Endothelial cell of umbilical vein (primary cell): ENCODE measurements at regions not wholly inside any gene's neighbourhood (a gene's known extent, or its start where the extent isn't known, plus 50 kb on each side); places are given as distances from the start of the nearest gene placed in this dataset.

Experiments used
- BruUV-seq: library from RNA; stranded (reverse); fragments of 400-500 nt; replicated peaks from 2 replicates; lab custom pipeline; 2021; lab: Mats Ljungman, UMichigan
- CTCF ChIA-PET: fragments of 300-600, 350-600 bp; sonication (Branson Sonifier 250); formaldehyde crosslinking; loops from one replicate; lab custom pipeline; 2021; ENCODE audit warnings: antibody characterized with exemption, inconsistent platforms; lab: Charles Lee
- POLR2A ChIA-PET: fragments of 300-600, 350-600 bp; sonication (Branson Sonifier 250); formaldehyde crosslinking; loops from one replicate; lab custom pipeline; 2021; ENCODE audit warnings: antibody characterized with exemption, inconsistent platforms; lab: Charles Lee
- DNase-seq: peaks from one replicate; pipeline ENCODE4 v3.0.0-alpha.2; 2011; ENCODE audit warnings: low read depth, low spot score
- FAIRE-seq: peaks from 2 replicates; lab custom pipeline; 2011; peaks lifted over from hg19 to GRCh38; lab: Jason Lieb, UNC
- H2AFZ ChIP-seq: 2 replicates; pipeline ENCODE4 v1.6.0; 2012; ENCODE audit warnings: low read depth, low read length, control low read depth, inconsistent platforms
- H3K27ac ChIP-seq: 2 replicates; pipeline ENCODE4 v1.5.1; 2011; ENCODE audit warnings: low read depth, mild to moderate bottlenecking, control low read depth, low read length, moderate library complexity; ENCODE audit not compliant: insufficient read depth
- H3K27me3 ChIP-seq, 2 experiments: 2 replicates each; pipeline versions ENCODE4 v1.6.0 to v1.6.1; 2011; ENCODE audit warnings: low read length in 2 of 2, mixed read lengths in 1 of 2; ENCODE audit not compliant: control insufficient read depth in 2 of 2, insufficient read depth in 2 of 2
- H3K36me3 ChIP-seq, 2 experiments: 2 replicates in 1 of 2; 3 replicates in 1 of 2; pipeline ENCODE4 v1.5.1; 2011; ENCODE audit warnings: low read length in 2 of 2, mild to moderate bottlenecking in 1 of 2, moderate library complexity in 1 of 2; ENCODE audit not compliant: control insufficient read depth in 2 of 2, insufficient read depth in 2 of 2; ENCODE audit errors: extremely low read depth in 1 of 2
- H3K4me1 ChIP-seq: 3 replicates; pipeline ENCODE4 v1.5.1; 2011; ENCODE audit warnings: mild to moderate bottlenecking, low read length; ENCODE audit not compliant: control insufficient read depth, insufficient read depth; ENCODE audit errors: extremely low read depth
- H3K4me2 ChIP-seq: 2 replicates; pipeline ENCODE4 v1.6.1; 2011; ENCODE audit warnings: low read length, control low read depth, mixed read lengths; ENCODE audit not compliant: insufficient read depth
- H3K4me3 ChIP-seq, 3 experiments: fragments of 200-600 bp in 1 of 3; sonication (generic), shearing (Covaris generic) in 1 of 3; replicated peaks in 1 of 3; 2 replicates each; pipeline ENCODE4 v1.5.1; 2011 to 2016; ENCODE audit warnings: control low read depth in 3 of 3, low read length in 3 of 3, mild to moderate bottlenecking in 2 of 3, inconsistent platforms in 1 of 3, low read depth in 1 of 3, moderate library complexity in 1 of 3; ENCODE audit not compliant: insufficient read depth in 1 of 3
- H3K79me2 ChIP-seq: 2 replicates; pipeline ENCODE4 v1.6.0; 2012; ENCODE audit warnings: low read length, inconsistent platforms; ENCODE audit not compliant: control insufficient read depth, insufficient read depth
- H3K9ac ChIP-seq: replicated peaks from 2 replicates; pipeline ENCODE3; 2011; ENCODE audit warnings: low read length, control low read depth; ENCODE audit not compliant: insufficient read depth; ENCODE audit errors: extremely low read depth
- H3K9me1 ChIP-seq: replicated peaks from 3 replicates; pipeline ENCODE4 v1.6.0; 2011; ENCODE audit warnings: mild to moderate bottlenecking, low read length; ENCODE audit not compliant: control insufficient read depth, insufficient read depth; ENCODE audit errors: extremely low read depth
- H3K9me3 ChIP-seq: replicated peaks from 2 replicates; pipeline ENCODE4 v1.5.1; 2012; ENCODE audit warnings: low read length, inconsistent platforms; ENCODE audit not compliant: control insufficient read depth, insufficient read depth
- H4K20me1 ChIP-seq: replicated peaks from 2 replicates; pipeline ENCODE3; 2011; ENCODE audit warnings: mild to moderate bottlenecking, low read length; ENCODE audit not compliant: control insufficient read depth, insufficient read depth; ENCODE audit errors: extremely low read depth
- EZH2 ChIP-seq: IDR thresholded peaks from 2 replicates; pipeline ENCODE4 v1.6.1; 2012; ENCODE audit warnings: borderline replicate concordance, low read depth, mild to moderate bottlenecking, moderate library complexity, low read length, inconsistent platforms; ENCODE audit not compliant: severe bottlenecking
- FOS ChIP-seq: IDR thresholded peaks from 2 replicates; pipeline ENCODE4 v1.6.1; 2011; ENCODE audit warnings: mild to moderate bottlenecking, low read length, moderate library complexity, borderline replicate concordance; ENCODE audit not compliant: insufficient read depth
- GATA2 ChIP-seq: IDR thresholded peaks from 2 replicates; pipeline ENCODE4 v1.7.0; 2011; ENCODE audit warnings: low read depth, mild to moderate bottlenecking, moderate library complexity, mixed read lengths, low read length; ENCODE audit not compliant: insufficient read length, insufficient read depth
- JUN ChIP-seq: IDR thresholded peaks from 2 replicates; pipeline ENCODE4 v1.6.1; 2011; ENCODE audit warnings: borderline replicate concordance, low read depth; ENCODE audit not compliant: insufficient read length, insufficient read depth
- MAX ChIP-seq: IDR thresholded peaks from 2 replicates; pipeline ENCODE4 v1.6.1; 2011; ENCODE audit not compliant: insufficient read depth, insufficient read length
- MYC ChIP-seq: IDR thresholded peaks from one replicate; pipeline ENCODE4 v1.6.1; 2011; ENCODE audit warnings: mild to moderate bottlenecking, low read depth, low read length
- POLR2A ChIP-seq: IDR thresholded peaks from 2 replicates; pipeline ENCODE4 v1.6.1; 2012; ENCODE audit warnings: low read depth, mild to moderate bottlenecking, control low read depth, low read length
- POLR2AphosphoS5 ChIP-seq: IDR thresholded peaks from 2 replicates; pipeline ENCODE4 v1.6.1; 2012; ENCODE audit warnings: low read depth, mild to moderate bottlenecking, control low read depth, low read length, moderate library complexity; ENCODE audit not compliant: insufficient read depth
- dilution Hi-C: fragments of 300-500 bp; cut with MboI; formaldehyde crosslinking; loops from one replicate; pipeline ENCODE4 v1.15.0; 2019; ENCODE audit warnings: low sequenced_read_pairs; ENCODE audit not compliant: extremely low pct_ligation_motif_present
- intact Hi-C: fragments of 100-400 bp; cut with micrococcal nuclease; formaldehyde crosslinking; loops from one replicate; pipeline ENCODE4 v1.10.0; 2022
- TF ChIP-seq, protein P1 (sequence below), 2 donors: IDR thresholded peaks; 1 replicate in 1 of 2; 2 replicates in 1 of 2; pipeline ENCODE4 v1.5.1; 2011; ENCODE audit warnings: low read length in 2 of 2, mild to moderate bottlenecking in 2 of 2, moderate library complexity in 2 of 2, control low read depth in 1 of 2, inconsistent platforms in 1 of 2, low read depth in 1 of 2; ENCODE audit not compliant: insufficient read depth in 1 of 2; ENCODE audit errors: extremely low read depth in 1 of 2

GRCh38 chr12:41930866-41931437, 213.7 kb downstream of the GXYLT1 start:
- Histone ChIP-seq H3K79me2 (no peaks in the 10 kb centered on the region), H3K36me3 (no peaks in the 10 kb centered on the region), H3K9me1 (no peaks in the 10 kb centered on the region), H3K27me3 (no peaks in the 10 kb centered on the region), H2AFZ (peak overlapping the region; percentile 79), H3K27ac (no peak overlapping the region), H3K9me3 (no peaks in the 10 kb centered on the region), H3K9ac (no peak overlapping the region), H4K20me1 (no peaks in the 10 kb centered on the region), H3K4me1 (peaks cover 13% of the 10 kb centered on the region), H3K4me3 (peak overlapping the region in 2 of 3 experiments; percentile 9 to 67), H3K4me2 (peak overlapping the region; percentile 88)
- ChIA-PET CTCF (interaction anchor here (0.8 to 1.2 kb wide), 5 partner anchors 14 to 93 kb away, joined by 3 to 10 read pairs (median 4); no protein-coding TSS in a partner anchor), POLR2A (no interaction called here)
- FAIRE-seq (no peak), DNase-seq (peak; percentile 40)
- intact Hi-C loops (loop anchor here (10.0 kb wide), 2 partner anchors 404 to 656 kb away; no protein-coding TSS in a partner anchor), dilution Hi-C loops (no loop called here)
- TF ChIP-seq MAX (no peak), POLR2A (no peak), JUN (no peak), EZH2 (no peak), FOS (no peak), POLR2AphosphoS5 (no peak), MYC (no peak), GATA2 (no peak)
- TF ChIP-seq, protein P1, sequence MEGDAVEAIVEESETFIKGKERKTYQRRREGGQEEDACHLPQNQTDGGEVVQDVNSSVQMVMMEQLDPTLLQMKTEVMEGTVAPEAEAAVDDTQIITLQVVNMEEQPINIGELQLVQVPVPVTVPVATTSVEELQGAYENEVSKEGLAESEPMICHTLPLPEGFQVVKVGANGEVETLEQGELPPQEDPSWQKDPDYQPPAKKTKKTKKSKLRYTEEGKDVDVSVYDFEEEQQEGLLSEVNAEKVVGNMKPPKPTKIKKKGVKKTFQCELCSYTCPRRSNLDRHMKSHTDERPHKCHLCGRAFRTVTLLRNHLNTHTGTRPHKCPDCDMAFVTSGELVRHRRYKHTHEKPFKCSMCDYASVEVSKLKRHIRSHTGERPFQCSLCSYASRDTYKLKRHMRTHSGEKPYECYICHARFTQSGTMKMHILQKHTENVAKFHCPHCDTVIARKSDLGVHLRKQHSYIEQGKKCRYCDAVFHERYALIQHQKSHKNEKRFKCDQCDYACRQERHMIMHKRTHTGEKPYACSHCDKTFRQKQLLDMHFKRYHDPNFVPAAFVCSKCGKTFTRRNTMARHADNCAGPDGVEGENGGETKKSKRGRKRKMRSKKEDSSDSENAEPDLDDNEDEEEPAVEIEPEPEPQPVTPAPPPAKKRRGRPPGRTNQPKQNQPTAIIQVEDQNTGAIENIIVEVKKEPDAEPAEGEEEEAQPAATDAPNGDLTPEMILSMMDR (IDR thresholded peaks at IDR 0.05; ENCODE audit: extremely low read depth in 1 of 2, insufficient read depth in 1 of 2, low read depth in 1 of 2, low read length in 2 of 2), result no peak
- no TSS peak for BruUV-seq
